ENCODE measurements at regions not wholly inside any gene's neighbourhood (a gene's known extent, or its start where the extent isn't known, plus 50 kb on each side); places are given as distances from the start of the nearest gene placed in this dataset.
A peak's percentile ranks its signal among the peaks of the same experiment; 100 is the strongest.

GRCh38 chr7:46218461-46219200, 297.6 kb upstream of the IGFBP3 start:
- no peaks in the 10 kb centered on the region for H3K36me3 ChIP-seq
- DNase-seq: no peak
- no peaks in the 10 kb centered on the region for H3K9me3 ChIP-seq
- intact Hi-C loops (cut with DNase I): no loop called here
- H3K4me1 ChIP-seq: no peaks in the 10 kb centered on the region
- H3K27me3 ChIP-seq: no peaks in the 10 kb centered on the region
- WGBS, 2 donors: 67 to 75% methylated on average over 9 of the region's 9 CpGs
- H3K27ac ChIP-seq: no peak overlapping the region
- no peak overlapping the region for H3K4me3 ChIP-seq (replicated peaks in 1 of 3)
- no peak for TF ChIP-seq POLR2A (IDR thresholded peaks at IDR 0.05)
- no peak for TF ChIP-seq CTCF (IDR thresholded peaks at IDR 0.05)

- WGBS, 2 donors: 68 to 78% methylated on average over 13 to 15 of the region's 15 CpGs
These were observed 295.0 kb upstream of the IGFBP3 start for GRCh38 chr7:46215987-46216567.

GRCh38 chr7:46214526-46214925, 293.5 kb upstream of the IGFBP3 start:
- WGBS, 2 donors: 94 to 95% methylated on average over 1 of the region's 1 CpG
- DNase-seq: no peak
- H3K4me3 ChIP-seq (replicated peaks in 1 of 3): no peak overlapping the region

More at GRCh38 chr7:46215987-46216567, 295.0 kb upstream of the IGFBP3 start:
- no peaks in the 10 kb centered on the region for H3K9me3 ChIP-seq
- H3K27me3 ChIP-seq: no peaks in the 10 kb centered on the region
- no peaks in the 10 kb centered on the region for H3K4me1 ChIP-seq
- H3K36me3 ChIP-seq: no peaks in the 10 kb centered on the region
- intact Hi-C loops (cut with DNase I): no loop called here
- TF ChIP-seq POLR2A (IDR thresholded peaks at IDR 0.05): no peak
- no peak for TF ChIP-seq CTCF (IDR thresholded peaks at IDR 0.05)
- DNase-seq: peak; percentile 14 to 21
- no peak overlapping the region for H3K27ac ChIP-seq
- no peak overlapping the region for H3K4me3 ChIP-seq (replicated peaks in 1 of 3)

GRCh38 chr7:46213154-46213537, 292.1 kb upstream of the IGFBP3 start:
- Histone ChIP-seq H3K36me3 (no peaks in the 10 kb centered on the region), H3K4me1 (no peaks in the 10 kb centered on the region), H3K9me3 (no peaks in the 10 kb centered on the region), H3K27ac (no peak overlapping the region), H3K4me3 (replicated peaks in 1 of 3) (no peak overlapping the region), H3K27me3 (no peaks in the 10 kb centered on the region)
- DNase-seq: no peak
- no peak for TF ChIP-seq CTCF (IDR thresholded peaks at IDR 0.05)
- TF ChIP-seq POLR2A (IDR thresholded peaks at IDR 0.05): no peak
- 96 to 100% methylated on average over 2 of the region's 2 CpGs for WGBS, 2 donors
- intact Hi-C loops (cut with DNase I): no loop called here

More at GRCh38 chr7:46214526-46214925, 293.5 kb upstream of the IGFBP3 start:
- Histone ChIP-seq H3K27me3 (no peaks in the 10 kb centered on the region), H3K4me1 (no peaks in the 10 kb centered on the region), H3K36me3 (no peaks in the 10 kb centered on the region), H3K27ac (no peak overlapping the region), H3K9me3 (no peaks in the 10 kb centered on the region)
- TF ChIP-seq POLR2A (IDR thresholded peaks at IDR 0.05) (no peak), CTCF (IDR thresholded peaks at IDR 0.05) (no peak)
- intact Hi-C loops (cut with DNase I): no loop called here

- intact Hi-C loops (cut with DNase I): no loop called here
- H3K27me3 ChIP-seq: no peaks in the 10 kb centered on the region
- no peaks in the 10 kb centered on the region for H3K36me3 ChIP-seq
- WGBS, 2 donors: 71 to 94% methylated on average over 8 of the region's 8 CpGs
- no peak overlapping the region for H3K27ac ChIP-seq
- no peak overlapping the region for H3K4me3 ChIP-seq (replicated peaks in 1 of 3)
- DNase-seq: no peak
- no peaks in the 10 kb centered on the region for H3K9me3 ChIP-seq
- H3K4me1 ChIP-seq: no peaks in the 10 kb centered on the region
- TF ChIP-seq POLR2A (IDR thresholded peaks at IDR 0.05) (no peak), CTCF (IDR thresholded peaks at IDR 0.05) (no peak)
These were observed 291.5 kb upstream of the IGFBP3 start for GRCh38 chr7:46212425-46213153.

All from thyroid gland (tissue), 4 donors.